ENCODE measurements at regions not wholly inside any gene's neighbourhood (a gene's known extent, or its start where the extent isn't known, plus 50 kb on each side); places are given as distances from the start of the nearest gene placed in this dataset.

DNA sequence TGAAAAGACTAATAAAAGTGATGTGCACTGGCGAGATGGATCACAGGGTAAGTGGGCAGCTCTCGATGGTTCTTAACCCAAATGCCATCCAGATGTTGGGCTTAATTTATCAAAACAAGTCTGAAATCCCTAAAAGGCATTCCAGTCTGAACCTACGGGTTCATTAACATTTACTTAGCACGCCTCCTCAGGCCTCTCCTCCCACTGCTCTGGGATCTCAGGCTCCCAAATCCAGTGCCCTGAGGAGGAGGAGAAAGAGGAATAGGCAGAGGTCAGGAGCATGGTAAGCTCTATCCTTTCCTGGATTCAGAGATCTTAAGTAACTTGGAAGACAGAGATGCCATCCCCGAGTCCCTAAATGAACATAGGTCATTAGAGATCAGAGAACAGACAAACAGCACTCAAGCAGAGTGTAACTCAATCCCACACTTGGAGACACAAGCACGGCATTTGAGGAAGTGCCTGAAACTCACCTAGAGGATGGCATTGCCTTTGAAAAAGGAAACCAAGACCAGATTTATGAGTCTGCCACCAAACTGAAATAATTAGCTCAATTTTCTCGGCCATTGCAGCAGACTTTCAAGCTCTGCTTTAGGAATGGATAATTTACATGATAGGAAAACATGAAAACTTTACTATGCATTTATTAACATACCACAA is 140.9 kb downstream of the CXCL12 start:
- TF ChIP-seq, protein P1, sequence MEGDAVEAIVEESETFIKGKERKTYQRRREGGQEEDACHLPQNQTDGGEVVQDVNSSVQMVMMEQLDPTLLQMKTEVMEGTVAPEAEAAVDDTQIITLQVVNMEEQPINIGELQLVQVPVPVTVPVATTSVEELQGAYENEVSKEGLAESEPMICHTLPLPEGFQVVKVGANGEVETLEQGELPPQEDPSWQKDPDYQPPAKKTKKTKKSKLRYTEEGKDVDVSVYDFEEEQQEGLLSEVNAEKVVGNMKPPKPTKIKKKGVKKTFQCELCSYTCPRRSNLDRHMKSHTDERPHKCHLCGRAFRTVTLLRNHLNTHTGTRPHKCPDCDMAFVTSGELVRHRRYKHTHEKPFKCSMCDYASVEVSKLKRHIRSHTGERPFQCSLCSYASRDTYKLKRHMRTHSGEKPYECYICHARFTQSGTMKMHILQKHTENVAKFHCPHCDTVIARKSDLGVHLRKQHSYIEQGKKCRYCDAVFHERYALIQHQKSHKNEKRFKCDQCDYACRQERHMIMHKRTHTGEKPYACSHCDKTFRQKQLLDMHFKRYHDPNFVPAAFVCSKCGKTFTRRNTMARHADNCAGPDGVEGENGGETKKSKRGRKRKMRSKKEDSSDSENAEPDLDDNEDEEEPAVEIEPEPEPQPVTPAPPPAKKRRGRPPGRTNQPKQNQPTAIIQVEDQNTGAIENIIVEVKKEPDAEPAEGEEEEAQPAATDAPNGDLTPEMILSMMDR (IDR thresholded peaks at IDR 0.05; ENCODE audit: low read length) = no peak
- no peak for TF ChIP-seq EZH2 (optimal IDR thresholded peaks at IDR 0.05; ENCODE audit: low read depth, low read length)
- no peak for TF ChIP-seq EZH2phosphoT487 (IDR thresholded peaks at IDR 0.05; ENCODE audit: low read length)
